Amniotic epithelial cell (primary cell): ENCODE measurements at regions not wholly inside any gene's neighbourhood (a gene's known extent, or its start where the extent isn't known, plus 50 kb on each side); places are given as distances from the start of the nearest gene placed in this dataset.
"Not testable (repeated sequence)": the region's sequence is repeated elsewhere in the genome, so short reads cannot be mapped to it uniquely, and the experiment has no call there.

Experiments
- DNase-seq: peaks from one replicate; pipeline ENCODE4 v3.0.0-alpha.2; 2010; ENCODE audit warnings: low read depth

- peak; percentile 38 for DNase-seq
These were observed 607.3 kb downstream of the ANKRD50 start for GRCh38 chr4:124105212-124105611.

- no peak for DNase-seq
These were observed 601.1 kb downstream of the ANKRD50 start for GRCh38 chr4:124111411-124111810.

GRCh38 chr4:124111922-124112321 lies 600.6 kb downstream of the ANKRD50 start:
- DNase-seq: peak; percentile 89

GRCh38 chr4:124118061-124118460 lies 594.5 kb downstream of the ANKRD50 start:
- DNase-seq: no peak

- DNase-seq: peak; percentile 87
These were observed 591.0 kb downstream of the ANKRD50 start for GRCh38 chr4:124121461-124121971.

- peak; percentile 33 for DNase-seq
These were observed 589.4 kb downstream of the ANKRD50 start for GRCh38 chr4:124123181-124123580.

- DNase-seq: no peak
These were observed 588.8 kb downstream of the ANKRD50 start for GRCh38 chr4:124123721-124124120.

DNA sequence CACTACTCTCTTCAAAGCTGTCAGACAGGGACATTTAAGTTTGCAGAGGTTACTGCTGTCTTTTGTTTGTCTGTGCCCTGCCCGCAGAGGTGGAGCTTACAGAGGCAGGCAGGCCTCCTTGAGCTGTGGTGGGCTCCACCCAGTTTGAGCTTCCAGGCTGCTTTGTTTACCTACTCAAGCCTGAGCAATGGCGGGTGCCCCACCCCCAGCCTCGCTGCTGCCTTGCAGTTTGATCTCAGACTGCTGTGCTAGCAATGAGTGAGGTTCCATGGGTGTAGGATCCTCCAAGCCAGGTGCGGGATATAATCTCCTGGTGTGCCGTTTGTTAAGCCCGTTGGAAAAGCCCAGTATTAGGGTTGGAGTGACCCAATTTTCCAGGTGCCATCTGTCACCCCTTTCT lies 581.2 kb downstream of the ANKRD50 start:
- not testable (repeated sequence) for DNase-seq

DNA sequence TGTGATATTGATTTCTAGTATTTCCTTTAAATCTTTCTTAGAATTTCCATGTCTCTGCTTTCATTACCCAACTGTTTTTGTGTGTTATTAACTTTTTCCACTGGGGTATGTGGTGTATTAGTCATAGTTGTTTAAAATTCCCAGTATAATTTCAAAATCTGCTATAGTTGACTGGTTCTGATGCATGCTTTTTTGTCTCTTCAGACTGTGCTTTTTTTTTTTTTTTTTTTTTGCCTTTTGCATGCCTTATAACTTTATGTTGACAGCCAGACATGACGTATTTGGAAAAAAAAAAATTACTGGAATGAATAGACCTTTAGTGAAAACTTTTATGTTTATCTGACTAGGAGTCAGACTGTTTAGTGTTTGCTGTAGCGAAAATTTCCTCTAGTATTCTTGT lies 580.4 kb downstream of the ANKRD50 start:
- DNase-seq: peak; percentile 80

- peak; percentile 27 for DNase-seq
These were observed 578.8 kb downstream of the ANKRD50 start for GRCh38 chr4:124133753-124134152.

DNA sequence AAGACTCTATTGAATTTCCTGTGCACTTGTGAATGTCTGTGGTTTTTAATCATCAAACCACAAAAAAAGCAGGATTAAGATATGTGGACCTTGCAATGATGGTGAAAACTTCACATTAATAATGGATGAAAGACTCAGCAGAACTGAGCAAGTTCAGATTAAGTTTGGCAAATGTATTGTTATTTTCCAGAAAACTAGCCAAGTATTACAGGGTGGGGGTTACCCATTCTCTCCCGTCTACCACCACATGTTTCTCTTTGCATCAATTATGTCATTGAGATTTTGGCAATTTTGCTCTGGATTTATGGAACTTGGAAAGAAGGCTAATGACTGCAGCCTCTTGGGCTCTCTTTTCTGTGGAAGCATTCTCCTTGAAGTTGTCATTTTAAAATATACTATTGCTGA lies 577.1 kb downstream of the ANKRD50 start:
- peak; percentile 95 for DNase-seq

DNA sequence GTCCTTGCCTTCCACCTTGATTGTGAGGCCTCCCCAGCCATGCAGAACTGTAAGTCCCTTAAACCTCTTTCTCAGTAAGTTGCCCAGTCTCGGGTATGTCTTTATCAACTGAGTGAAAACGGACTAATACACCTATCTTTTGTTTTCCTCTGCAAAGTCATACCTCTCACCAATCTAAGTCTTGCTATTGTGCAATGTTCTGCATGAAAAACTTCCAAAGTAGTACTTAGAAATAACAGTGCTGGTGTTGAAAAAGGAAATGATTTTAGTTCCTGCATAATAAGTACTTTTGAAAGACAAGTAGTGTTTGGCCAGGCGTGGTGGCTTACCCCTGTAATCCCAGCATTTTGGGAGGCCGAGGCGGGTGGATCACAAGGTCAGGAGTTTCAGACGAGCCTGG lies 573.5 kb downstream of the ANKRD50 start:
- no peak for DNase-seq

- no peak for DNase-seq
These were observed 568.9 kb downstream of the ANKRD50 start for GRCh38 chr4:124143632-124144031.

- no peak for DNase-seq
These were observed 568.3 kb downstream of the ANKRD50 start for GRCh38 chr4:124144238-124144654.

- no peak for DNase-seq
These were observed 566.5 kb downstream of the ANKRD50 start for GRCh38 chr4:124146068-124146467.

DNA sequence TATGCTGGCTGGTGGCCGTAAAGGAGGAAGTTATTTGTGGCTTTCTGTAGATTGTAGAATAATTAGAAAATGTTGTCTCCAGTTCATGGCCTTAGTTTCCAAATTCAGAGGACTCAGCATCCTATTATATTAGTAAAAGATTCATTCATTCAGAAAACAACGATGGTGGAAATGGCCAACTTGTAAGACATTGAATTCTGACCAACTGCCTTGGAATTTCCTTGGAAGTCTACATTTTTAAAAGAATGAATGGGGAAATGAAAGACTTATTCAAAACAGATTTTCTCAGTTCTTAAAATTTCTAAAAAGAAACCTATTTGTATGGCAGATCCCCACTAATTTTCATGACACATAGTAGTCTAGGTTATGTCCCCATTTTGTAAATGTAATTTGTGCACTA lies 561.5 kb downstream of the ANKRD50 start:
- DNase-seq: no peak

DNA sequence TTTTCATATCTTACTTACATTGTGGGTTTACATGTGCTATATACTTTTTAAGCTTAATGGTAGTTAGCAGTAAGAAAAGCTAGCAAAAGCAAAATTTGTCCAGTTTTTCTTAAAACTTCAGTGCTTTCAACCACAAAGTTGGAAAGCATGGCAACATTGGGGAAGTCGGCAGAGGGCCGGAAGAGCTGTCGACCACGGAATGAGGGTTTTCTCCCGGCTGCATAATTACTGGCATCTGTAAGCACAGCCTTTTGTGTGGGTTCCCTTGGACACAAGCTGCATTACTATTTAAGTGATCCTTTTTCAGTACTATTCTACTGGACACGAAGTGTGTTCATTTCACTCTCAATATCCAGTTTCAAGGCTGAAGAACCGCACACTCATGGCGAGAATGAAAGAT lies 560.4 kb downstream of the ANKRD50 start:
- no peak for DNase-seq

DNA sequence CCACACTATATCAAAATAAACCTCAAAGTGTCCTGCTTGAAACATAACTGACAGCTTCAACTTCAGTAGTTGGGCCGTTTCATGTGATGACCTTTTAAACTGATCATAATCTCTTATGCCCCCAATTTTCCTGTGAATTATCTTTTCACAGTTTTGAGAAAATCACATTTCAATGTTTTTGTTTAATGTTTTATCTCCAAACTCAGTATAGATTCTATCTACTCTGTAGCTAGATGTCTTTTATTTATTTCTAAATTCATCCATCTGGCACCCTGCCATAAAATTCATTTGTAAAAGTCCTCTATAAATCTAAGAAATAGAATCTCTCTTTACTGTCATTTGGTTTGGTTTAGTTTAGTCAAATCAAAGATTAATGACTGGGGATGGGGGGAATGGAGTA lies 557.3 kb downstream of the ANKRD50 start:
- DNase-seq: no peak

DNA sequence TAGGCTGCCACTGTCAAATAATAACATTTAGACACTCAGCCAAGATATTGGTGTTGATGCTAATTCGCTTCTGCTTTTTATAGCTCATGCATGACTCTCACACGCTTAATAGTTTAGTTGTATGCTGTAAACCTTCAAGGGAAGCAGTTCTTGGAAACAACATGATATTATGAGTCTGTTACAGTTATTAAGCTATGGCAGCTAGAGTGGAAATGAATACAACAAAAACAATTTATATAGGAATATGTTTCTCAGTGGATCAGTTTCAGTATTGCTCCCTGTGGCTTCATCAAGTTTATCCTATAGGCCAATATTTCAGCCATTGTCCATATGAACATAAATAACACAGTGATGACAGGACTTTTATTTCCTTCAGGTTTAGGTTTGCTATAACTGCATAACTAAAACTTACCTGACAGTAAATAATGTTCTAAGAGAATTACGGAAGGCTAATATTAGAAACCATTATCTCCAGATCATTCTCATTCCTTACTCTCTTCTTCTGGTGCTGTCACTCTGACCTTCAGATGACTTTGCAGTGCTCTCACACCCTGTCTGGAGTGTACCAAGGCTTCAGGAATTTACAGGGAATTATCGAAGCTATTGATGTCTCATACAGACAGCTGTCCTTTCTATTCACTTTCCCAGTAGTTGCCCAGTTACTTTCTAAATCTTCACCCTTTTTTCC lies 555.0 kb downstream of the ANKRD50 start:
- DNase-seq: no peak

DNA sequence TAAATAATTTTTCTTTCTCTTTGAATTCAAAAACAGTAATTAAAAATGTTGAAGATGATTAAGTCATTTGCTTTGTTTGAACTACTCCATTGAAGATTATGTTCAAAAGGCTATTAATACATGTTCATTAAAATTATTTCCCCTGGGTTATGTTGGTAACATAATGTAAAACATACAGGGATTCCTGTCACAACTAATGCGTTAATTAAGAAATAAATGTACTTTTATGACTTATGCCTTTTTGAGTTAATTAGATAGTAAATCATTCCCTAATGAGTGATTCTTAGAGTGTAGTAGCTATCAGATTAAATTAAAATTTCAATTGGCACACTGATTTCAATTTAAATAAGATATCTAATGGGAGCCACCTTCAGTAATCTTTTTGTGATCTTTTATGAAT lies 549.1 kb downstream of the ANKRD50 start:
- no peak for DNase-seq

DNA sequence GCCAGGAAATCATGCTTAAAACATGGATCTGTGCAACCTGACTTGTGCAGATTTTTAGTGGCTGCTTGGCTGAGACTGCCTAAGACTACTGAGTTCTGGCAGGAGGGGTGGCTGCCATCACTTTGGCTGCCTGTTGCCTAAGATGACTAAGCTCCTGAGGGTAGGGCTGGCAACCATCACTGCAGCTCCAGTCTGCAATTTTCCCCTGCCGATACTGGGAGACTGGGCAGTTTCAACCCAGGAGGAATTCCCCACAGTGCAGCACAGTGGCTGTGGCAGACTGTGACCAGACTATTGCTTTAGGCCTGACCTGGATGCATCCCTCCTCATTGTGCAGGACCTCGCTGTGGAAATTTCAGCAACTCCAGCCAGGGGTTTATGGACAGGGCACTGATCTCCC lies 544.9 kb downstream of the ANKRD50 start:
- DNase-seq: peak; percentile 24

GRCh38 chr4:124169524-124169923 lies 543.0 kb downstream of the ANKRD50 start:
- not testable (repeated sequence) for DNase-seq

DNA sequence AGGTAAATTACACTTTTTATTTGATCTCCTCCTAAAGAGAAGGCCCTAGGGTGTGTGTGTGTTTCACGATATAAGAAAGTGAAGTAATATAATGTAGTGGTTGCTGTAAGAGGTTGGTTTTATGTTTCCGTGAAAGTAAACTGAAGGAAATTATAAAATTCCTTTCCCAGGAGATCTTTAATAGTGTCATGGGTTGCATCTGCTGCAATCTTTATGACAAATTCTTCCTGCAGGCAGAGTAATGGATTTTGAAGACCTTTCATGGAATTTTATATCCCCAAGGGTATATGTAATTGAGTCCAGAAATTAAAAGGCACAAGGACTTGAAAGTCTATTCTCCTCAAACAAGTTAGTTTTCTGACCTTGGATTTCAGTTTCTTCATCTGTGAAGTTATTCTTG lies 538.6 kb downstream of the ANKRD50 start:
- DNase-seq: no peak
